Osteocyte (in vitro differentiated cells): ENCODE measurements at regions not wholly inside any gene's neighbourhood (a gene's known extent, or its start where the extent isn't known, plus 50 kb on each side); places are given as distances from the start of the nearest gene placed in this dataset.

Experiments used
- DNase-seq: peaks from one replicate; pipeline ENCODE4 v3.0.0; 2021; ENCODE audit warnings: mixed read lengths; ENCODE audit not compliant: unreplicated experiment; ENCODE audit errors: extremely low spot score
- H3K27ac Mint-ChIP-seq: one replicate; pipeline ENCODE4 v1.8.0; 2021; ENCODE audit warnings: mild to moderate bottlenecking, mixed read lengths; ENCODE audit not compliant: unreplicated experiment
- H3K27me3 Mint-ChIP-seq: one replicate; pipeline ENCODE4 v1.8.0; 2021; ENCODE audit warnings: mixed read lengths; ENCODE audit not compliant: unreplicated experiment
- H3K36me3 Mint-ChIP-seq: one replicate; pipeline ENCODE4 v1.8.0; 2021; ENCODE audit warnings: mixed read lengths; ENCODE audit not compliant: unreplicated experiment
- H3K4me1 Mint-ChIP-seq: one replicate; pipeline ENCODE4 v1.8.0; 2021; ENCODE audit warnings: mixed read lengths; ENCODE audit not compliant: unreplicated experiment
- H3K4me3 Mint-ChIP-seq: one replicate; pipeline ENCODE4 v1.8.0; 2021; ENCODE audit warnings: mild to moderate bottlenecking, moderate library complexity, mixed read lengths; ENCODE audit not compliant: unreplicated experiment
- H3K9me3 Mint-ChIP-seq: one replicate; pipeline ENCODE4 v1.8.0; 2021; ENCODE audit warnings: mixed read lengths; ENCODE audit not compliant: unreplicated experiment
- TF ChIP-seq, protein P1 (sequence below): fragments of 200-600 bp; sonication (generic); IDR thresholded peaks from 2 replicates; pipeline ENCODE4 v1.5.0; 2021; ENCODE audit warnings: antibody characterized with exemption, mild to moderate bottlenecking, moderate library complexity

DNA sequence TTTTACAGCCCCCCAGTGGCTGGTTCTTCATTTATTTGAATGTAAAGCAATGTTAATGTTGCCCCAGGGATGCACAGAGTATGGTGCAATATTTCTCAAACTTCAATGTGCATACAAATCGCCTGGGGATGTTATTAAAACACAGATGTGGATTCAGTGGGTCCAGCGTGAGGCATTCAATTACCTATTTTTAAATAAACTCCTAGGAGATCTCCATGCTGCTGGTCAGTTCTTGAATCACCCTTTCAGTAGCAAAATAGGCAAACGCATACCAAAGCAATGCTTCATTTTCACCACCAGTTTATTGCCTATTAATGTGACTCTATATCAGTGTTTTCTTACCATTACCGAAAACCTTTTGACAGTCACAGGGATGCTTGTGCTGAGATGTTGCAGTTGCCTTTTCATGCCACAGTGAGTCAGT is 530.7 kb downstream of the CBLN2 start:
- Mint-ChIP-seq H3K4me3 (no peak overlapping the region), H3K36me3 (no peaks in the 10 kb centered on the region), H3K27me3 (no peaks in the 10 kb centered on the region), H3K9me3 (peaks cover 9% of the 10 kb centered on the region), H3K4me1 (no peaks in the 10 kb centered on the region), H3K27ac (no peak overlapping the region)
- TF ChIP-seq, protein P1, sequence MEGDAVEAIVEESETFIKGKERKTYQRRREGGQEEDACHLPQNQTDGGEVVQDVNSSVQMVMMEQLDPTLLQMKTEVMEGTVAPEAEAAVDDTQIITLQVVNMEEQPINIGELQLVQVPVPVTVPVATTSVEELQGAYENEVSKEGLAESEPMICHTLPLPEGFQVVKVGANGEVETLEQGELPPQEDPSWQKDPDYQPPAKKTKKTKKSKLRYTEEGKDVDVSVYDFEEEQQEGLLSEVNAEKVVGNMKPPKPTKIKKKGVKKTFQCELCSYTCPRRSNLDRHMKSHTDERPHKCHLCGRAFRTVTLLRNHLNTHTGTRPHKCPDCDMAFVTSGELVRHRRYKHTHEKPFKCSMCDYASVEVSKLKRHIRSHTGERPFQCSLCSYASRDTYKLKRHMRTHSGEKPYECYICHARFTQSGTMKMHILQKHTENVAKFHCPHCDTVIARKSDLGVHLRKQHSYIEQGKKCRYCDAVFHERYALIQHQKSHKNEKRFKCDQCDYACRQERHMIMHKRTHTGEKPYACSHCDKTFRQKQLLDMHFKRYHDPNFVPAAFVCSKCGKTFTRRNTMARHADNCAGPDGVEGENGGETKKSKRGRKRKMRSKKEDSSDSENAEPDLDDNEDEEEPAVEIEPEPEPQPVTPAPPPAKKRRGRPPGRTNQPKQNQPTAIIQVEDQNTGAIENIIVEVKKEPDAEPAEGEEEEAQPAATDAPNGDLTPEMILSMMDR: no peak
- DNase-seq: no peak

DNA sequence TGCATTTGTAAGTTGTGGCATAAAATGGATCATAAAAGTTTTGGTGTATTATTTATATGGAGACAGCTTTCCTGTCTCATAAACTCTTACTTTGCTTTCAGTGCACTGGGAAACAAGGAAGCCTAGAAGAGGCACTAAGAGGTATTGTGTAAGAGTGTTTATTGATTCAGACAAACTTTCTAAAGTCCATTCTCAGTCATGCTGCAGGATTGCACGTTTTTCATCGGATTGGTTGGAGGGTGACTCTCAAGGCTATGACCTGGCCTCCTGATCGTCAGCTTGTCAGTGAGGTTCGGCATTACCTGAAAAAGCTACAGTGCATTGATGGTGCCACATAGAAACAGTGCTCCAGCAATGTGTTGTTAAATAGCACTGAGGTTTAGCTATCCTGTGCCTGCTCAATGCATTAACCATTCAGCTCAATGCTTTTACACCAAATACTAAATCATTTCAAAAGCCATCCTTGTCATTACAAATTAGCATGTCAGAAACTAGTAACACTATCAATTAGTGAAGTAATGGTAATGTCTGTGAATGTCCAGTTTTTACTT is 545.5 kb downstream of the CBLN2 start:
- no peak overlapping the region for H3K27ac Mint-ChIP-seq
- H3K4me3 Mint-ChIP-seq: no peak overlapping the region
- no peaks in the 10 kb centered on the region for H3K27me3 Mint-ChIP-seq
- peaks cover 24% of the 10 kb centered on the region for H3K9me3 Mint-ChIP-seq
- no peak for DNase-seq
- H3K4me1 Mint-ChIP-seq: no peaks in the 10 kb centered on the region
- H3K36me3 Mint-ChIP-seq: no peaks in the 10 kb centered on the region
- TF ChIP-seq, protein P1: no peak

DNA sequence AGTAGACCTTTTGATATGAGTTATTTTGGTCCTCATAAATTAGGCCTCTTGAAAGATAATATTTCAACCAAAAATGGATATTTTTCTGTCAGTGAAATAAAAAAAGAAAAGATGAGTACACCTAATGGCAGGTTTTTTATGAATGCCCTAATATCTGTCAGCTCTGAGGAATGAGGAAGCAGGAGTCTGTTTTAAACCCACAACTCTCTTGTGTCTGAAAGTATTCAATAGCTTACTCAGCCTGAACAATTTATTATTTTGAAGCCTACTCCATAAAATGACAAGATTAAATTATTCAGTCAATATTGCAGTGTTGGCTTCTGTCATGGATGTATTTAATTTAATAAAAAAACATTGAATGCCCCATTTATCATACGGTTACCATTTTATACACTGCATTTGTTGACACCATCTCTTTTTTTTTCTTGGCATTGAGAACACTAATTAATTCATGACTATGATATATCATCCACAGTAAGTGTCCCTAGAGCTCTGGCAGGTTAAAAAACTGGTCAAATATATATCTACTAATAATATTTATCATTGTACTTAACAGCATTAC is 548.2 kb downstream of the CBLN2 start:
- H3K4me3 Mint-ChIP-seq: no peak overlapping the region
- H3K36me3 Mint-ChIP-seq: no peaks in the 10 kb centered on the region
- no peaks in the 10 kb centered on the region for H3K27me3 Mint-ChIP-seq
- no peak for DNase-seq
- H3K4me1 Mint-ChIP-seq: no peaks in the 10 kb centered on the region
- TF ChIP-seq, protein P1: no peak
- peaks cover 16% of the 10 kb centered on the region for H3K9me3 Mint-ChIP-seq
- no peak overlapping the region for H3K27ac Mint-ChIP-seq

DNA sequence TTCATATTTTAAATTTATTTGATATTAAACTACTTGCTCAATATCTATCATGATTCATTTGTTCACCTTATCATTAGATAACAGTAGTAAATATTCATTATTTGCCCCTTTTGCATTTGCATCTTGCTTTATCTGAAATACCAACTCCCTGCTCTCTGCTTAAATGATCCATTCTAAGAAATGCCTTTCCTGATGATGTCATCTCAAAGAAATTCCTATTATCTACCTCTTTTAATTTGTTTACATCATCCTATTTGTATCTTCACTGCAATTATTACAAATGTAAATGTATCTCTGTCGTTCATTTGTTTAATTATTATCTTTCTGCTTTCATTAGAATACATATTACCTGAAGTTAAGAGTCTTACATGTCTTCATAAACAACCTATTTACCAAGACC is 549.9 kb downstream of the CBLN2 start:
- TF ChIP-seq, protein P1: no peak
- no peak overlapping the region for H3K4me3 Mint-ChIP-seq
- H3K27ac Mint-ChIP-seq: no peak overlapping the region
- no peaks in the 10 kb centered on the region for H3K27me3 Mint-ChIP-seq
- H3K36me3 Mint-ChIP-seq: no peaks in the 10 kb centered on the region
- peaks cover 14% of the 10 kb centered on the region for H3K9me3 Mint-ChIP-seq
- H3K4me1 Mint-ChIP-seq: no peaks in the 10 kb centered on the region
- no peak for DNase-seq

DNA sequence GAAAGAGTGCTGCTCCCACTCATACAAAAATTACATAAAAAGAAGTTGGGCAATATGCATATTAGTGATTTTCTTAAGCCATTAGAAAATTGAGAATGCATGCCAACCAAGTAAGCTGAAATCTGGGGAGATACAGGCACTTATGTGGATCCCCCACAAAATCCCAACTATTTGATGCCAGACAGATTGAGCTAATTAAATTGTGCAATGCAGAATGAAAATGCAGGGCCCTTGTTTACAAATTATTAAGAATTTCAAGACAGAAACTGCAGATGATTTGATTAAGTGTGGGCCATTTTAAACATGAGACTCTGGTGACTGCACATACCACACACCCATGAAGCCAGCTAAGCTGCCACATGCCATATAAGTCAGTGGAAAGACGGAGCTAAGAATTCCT is 554.5 kb downstream of the CBLN2 start:
- DNase-seq: no peak
- TF ChIP-seq, protein P1: no peak
- Mint-ChIP-seq H3K9me3 (peaks cover 15% of the 10 kb centered on the region), H3K27me3 (no peaks in the 10 kb centered on the region), H3K4me1 (no peaks in the 10 kb centered on the region), H3K36me3 (no peaks in the 10 kb centered on the region), H3K4me3 (no peak overlapping the region), H3K27ac (no peak overlapping the region)
